HCT116 (cell line): ENCODE measurements at regions not wholly inside any gene's neighbourhood (a gene's known extent, or its start where the extent isn't known, plus 50 kb on each side); places are given as distances from the start of the nearest gene placed in this dataset.

Experiments
- ATAC-seq: fragments of 200-7000 bp; cut with Tn5 transposase; 2 replicates; pipeline ENCODE4 v1.9.1; 2020; ENCODE audit warnings: mild to moderate bottlenecking, moderate library complexity
- BruUV-seq: library from RNA; stranded (reverse); fragments of 400-500 nt; replicated peaks from 2 replicates; lab custom pipeline; 2021; lab: Mats Ljungman, UMichigan
- CTCF ChIA-PET: fragments of 300-600 bp; sonication (Branson Sonifier 250); formaldehyde crosslinking; loops from one replicate; lab custom pipeline; 2021; ENCODE audit warnings: antibody characterized with exemption; lab: Charles Lee
- POLR2A ChIA-PET: fragments of 300-600, 350-600 bp; sonication (Branson Sonifier 250); formaldehyde crosslinking; loops from one replicate; lab custom pipeline; 2021; ENCODE audit warnings: antibody characterized with exemption; lab: Charles Lee
- RAD21 ChIA-PET, 2 experiments: fragments of 300-600 bp; sonication (Branson Sonifier 250); formaldehyde crosslinking; loops; one replicate each; lab custom pipeline; 2023; ENCODE audit warnings: low total read pairs in 2 of 2; ENCODE audit not compliant: uncharacterized antibody in 2 of 2, unreplicated experiment in 2 of 2, low non-redundant PET in 1 of 2; lab: Charles Lee
- DNase-seq: peaks from one replicate; pipeline ENCODE4 v3.0.0-alpha.2; 2010; ENCODE audit warnings: low read depth, low spot score
- H2AFZ ChIP-seq: fragments of 200-600 bp; shearing (Covaris generic), sonication (generic); 2 replicates; pipeline ENCODE4 v1.6.1; 2017; ENCODE audit warnings: low read depth, mixed run types, mixed read lengths, antibody characterized with exemption, low read length; ENCODE audit not compliant: poor library complexity, severe bottlenecking
- H3K27ac ChIP-seq: 2 replicates; pipeline ENCODE4 v1.5.1; 2012; ENCODE audit warnings: low read depth, low read length
- H3K27me3 ChIP-seq: fragments of 200-600 bp; sonication (generic); 2 replicates; pipeline ENCODE4 v1.6.1; 2016; ENCODE audit warnings: mixed run types, low read length, mixed read lengths; ENCODE audit not compliant: insufficient read depth
- H3K36me3 ChIP-seq, 2 experiments: fragments of 200-500 bp in 1 of 2; fragments of 200-600 bp in 1 of 2; sonication (Bioruptor generic) in 1 of 2; sonication (generic) in 1 of 2; 2 replicates each; pipeline versions ENCODE4 v1.5.1 to v1.6.1; 2014 to 2016; ENCODE audit warnings: low read length in 2 of 2, inconsistent platforms in 1 of 2, mixed read lengths in 1 of 2, mixed run types in 1 of 2; ENCODE audit not compliant: insufficient read depth in 2 of 2, control insufficient read depth in 1 of 2
- H3K4me1 ChIP-seq, 2 experiments: fragments of 200-600 bp in 1 of 2; sonication (generic) in 1 of 2; 2 replicates each; pipeline versions ENCODE4 v1.5.1 to v1.6.1; 2012 to 2017; ENCODE audit warnings: low read length in 2 of 2, inconsistent platforms in 1 of 2, mild to moderate bottlenecking in 1 of 2, mixed read lengths in 1 of 2, mixed run types in 1 of 2, moderate library complexity in 1 of 2; ENCODE audit not compliant: insufficient read depth in 2 of 2, control insufficient read depth in 1 of 2
- H3K4me2 ChIP-seq: fragments of 200-600 bp; sonication (generic); 2 replicates; pipeline ENCODE4 v1.6.1; 2017; ENCODE audit warnings: mixed run types, low read length, mixed read lengths
- H3K4me3 ChIP-seq, 2 experiments: fragments of 200-600 bp in 1 of 2; sonication (generic) in 1 of 2; replicated peaks in 1 of 2; 2 replicates each; pipeline ENCODE4 v1.5.1; 2011 to 2016; ENCODE audit warnings: low read length in 2 of 2, control low read depth in 1 of 2, low read depth in 1 of 2, mild to moderate bottlenecking in 1 of 2, mixed read lengths in 1 of 2, mixed run types in 1 of 2
- H3K79me2 ChIP-seq: fragments of 200-600 bp; sonication (generic); 2 replicates; pipeline ENCODE4 v1.6.1; 2017; ENCODE audit warnings: mild to moderate bottlenecking, mixed run types, low read length, moderate library complexity, mixed read lengths; ENCODE audit not compliant: insufficient read depth
- H3K9ac ChIP-seq: fragments of 200-600 bp; sonication (generic); 2 replicates; pipeline ENCODE4 v1.6.1; 2016; ENCODE audit warnings: low read length, mixed read lengths
- H3K9me2 ChIP-seq: fragments of 200-600 bp; sonication (generic), shearing (Covaris generic); 2 replicates; pipeline ENCODE4 v1.6.1; 2017; ENCODE audit warnings: mixed run types, mild to moderate bottlenecking, moderate library complexity; ENCODE audit not compliant: insufficient read depth
- H3K9me3 ChIP-seq, 2 experiments: fragments of 200-500 bp in 1 of 2; fragments of 200-600 bp in 1 of 2; sonication (Bioruptor generic) in 1 of 2; sonication (generic) in 1 of 2; 2 replicates each; pipeline ENCODE4 v1.6.1; 2014 to 2017; ENCODE audit warnings: low read length in 2 of 2, mixed read lengths in 2 of 2, inconsistent platforms in 1 of 2, low read depth in 1 of 2, mild to moderate bottlenecking in 1 of 2, mixed run types in 1 of 2, moderate library complexity in 1 of 2; ENCODE audit not compliant: control insufficient read depth in 1 of 2, insufficient read depth in 1 of 2
- H4K20me1 ChIP-seq: fragments of 200-600 bp; sonication (generic), shearing (Covaris generic); 2 replicates; pipeline ENCODE4 v1.6.1; 2017; ENCODE audit warnings: mixed run types, mild to moderate bottlenecking, moderate library complexity; ENCODE audit not compliant: insufficient read depth
- CTCF ChIP-seq, 3 experiments: fragments of 200-600 bp in 1 of 3; sonication (generic) in 1 of 3; IDR thresholded peaks in 2 of 3; conservative IDR thresholded peaks in 1 of 3; 2 replicates each; pipeline ENCODE4 v1.5.1; 2012 to 2017; ENCODE audit warnings: low read depth in 2 of 3, low read length in 2 of 3, antibody characterized with exemption in 1 of 3, borderline replicate concordance in 1 of 3, control low read depth in 1 of 3, mild to moderate bottlenecking in 1 of 3, mixed read lengths in 1 of 3, mixed run types in 1 of 3, moderate library complexity in 1 of 3; ENCODE audit not compliant: insufficient read depth in 1 of 3
- EGR1 ChIP-seq: IDR thresholded peaks from 2 replicates; pipeline ENCODE4 v1.6.1; 2012; ENCODE audit warnings: low read depth
- ELF1 ChIP-seq: IDR thresholded peaks from 2 replicates; pipeline ENCODE4 v1.6.1; 2012; ENCODE audit warnings: low read depth, borderline replicate concordance
- EZH2phosphoT487 ChIP-seq: fragments of 200-600 bp; IDR thresholded peaks from 2 replicates; pipeline ENCODE4 v1.6.1; 2018; ENCODE audit warnings: antibody characterized with exemption, borderline replicate concordance
- FOSL1 ChIP-seq: IDR thresholded peaks from 2 replicates; pipeline ENCODE4 v1.6.1; 2012; ENCODE audit warnings: low read depth
- REST ChIP-seq: IDR thresholded peaks from 2 replicates; pipeline ENCODE4 v1.6.1; 2012; ENCODE audit warnings: low read depth
- SIN3A ChIP-seq: IDR thresholded peaks from 2 replicates; pipeline ENCODE4 v1.6.1; 2012; ENCODE audit warnings: low read depth
- SP1 ChIP-seq: IDR thresholded peaks from 2 replicates; pipeline ENCODE4 v1.6.1; 2012; ENCODE audit warnings: low read depth
- SRF ChIP-seq: IDR thresholded peaks from 2 replicates; pipeline ENCODE4 v1.6.1; 2012; ENCODE audit warnings: low read depth
- TCF7L2 ChIP-seq: IDR thresholded peaks from 2 replicates; pipeline ENCODE4 v1.7.0; 2011; ENCODE audit warnings: borderline replicate concordance, inconsistent platforms; ENCODE audit not compliant: insufficient read depth, insufficient read length; ENCODE audit errors: extremely low read depth
- ZBTB33 ChIP-seq: IDR thresholded peaks from 2 replicates; pipeline ENCODE4 v1.6.1; 2011; ENCODE audit warnings: mild to moderate bottlenecking, low read length, moderate library complexity; ENCODE audit not compliant: insufficient replicate concordance; ENCODE audit errors: extremely low read depth
- ZFX ChIP-seq: fragments of 450-650 bp; IDR thresholded peaks from 2 replicates; pipeline ENCODE4 v1.6.1; 2017
- ZNF274 ChIP-seq: fragments of 200-500 bp; sonication (Bioruptor generic); IDR thresholded peaks from 2 replicates; pipeline ENCODE4 v1.6.1; 2014; ENCODE audit warnings: mild to moderate bottlenecking, low read depth, low read length, inconsistent platforms
- intact Hi-C: fragments of 100-400 bp; cut with micrococcal nuclease; formaldehyde crosslinking; loops from 2 replicates; pipeline ENCODE4 v1.10.0; 2022

DNA sequence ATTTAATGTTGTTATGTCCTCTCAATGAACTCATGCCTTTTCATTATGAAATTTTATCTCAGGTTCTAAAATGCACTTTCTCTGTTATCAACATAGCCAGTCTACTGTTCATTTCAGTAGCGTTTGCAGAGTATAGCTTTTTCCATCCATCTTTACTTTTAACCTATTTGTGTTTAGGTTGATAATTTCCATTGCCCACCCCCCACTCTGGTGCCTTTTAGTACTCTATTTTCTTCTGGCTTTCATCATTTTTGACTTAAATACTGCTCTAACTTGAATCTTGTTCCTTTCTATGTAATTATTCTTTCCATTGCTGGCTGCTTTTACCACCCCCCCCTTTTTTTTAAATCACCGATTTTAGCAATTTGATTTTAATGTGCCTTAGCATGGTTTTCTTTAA, 585.0 kb upstream of the LRATD1 start:
- BruUV-seq, result no TSS peak
- no peak overlapping the region for H3K4me3 ChIP-seq
- no peak overlapping the region for H2AFZ ChIP-seq
- no peaks in the 10 kb centered on the region for H3K9me2 ChIP-seq
- TF ChIP-seq SRF, result no peak
- no peak for TF ChIP-seq SIN3A
- no peak for TF ChIP-seq EZH2phosphoT487
- no peak for TF ChIP-seq CTCF (IDR thresholded peaks at IDR 0.05 in 2 of 3, conservative IDR thresholded peaks at IDR 0.05 in 1 of 3; ENCODE audit: borderline replicate concordance in 1 of 3, insufficient read depth in 1 of 3, low read depth in 2 of 3, low read length in 2 of 3)
- no peak for TF ChIP-seq FOSL1
- no peak for TF ChIP-seq ZFX
- TF ChIP-seq ZNF274, result no peak
- no peak for TF ChIP-seq EGR1
- TF ChIP-seq SP1, result no peak
- no peak for TF ChIP-seq ZBTB33
- no peak for TF ChIP-seq TCF7L2
- TF ChIP-seq ELF1, result no peak
- TF ChIP-seq REST, result no peak
- RAD21 ChIA-PET, result no interaction called here
- POLR2A ChIA-PET, result no interaction called here
- intact Hi-C loops, result no loop called here
- no peak for DNase-seq
- ATAC-seq, result no peak
- no peak overlapping the region for H3K27ac ChIP-seq
- H4K20me1 ChIP-seq, result no peaks in the 10 kb centered on the region; the same call in 1 of the 2 replicates
- H3K36me3 ChIP-seq, result no peaks in the 10 kb centered on the region
- H3K9me3 ChIP-seq, result peaks cover 0 to 11% of the 10 kb centered on the region in 2 experiments; a peak in 1 of 4 replicates
- no peak overlapping the region for H3K9ac ChIP-seq
- CTCF ChIA-PET, result no interaction called here
- H3K27me3 ChIP-seq, result no peaks in the 10 kb centered on the region
- H3K4me1 ChIP-seq, result no peaks in the 10 kb centered on the region
- H3K4me2 ChIP-seq, result no peak overlapping the region
- H3K79me2 ChIP-seq, result no peaks in the 10 kb centered on the region
